NT2/D1 (cell line): ENCODE measurements at regions not wholly inside any gene's neighbourhood (a gene's known extent, or its start where the extent isn't known, plus 50 kb on each side); places are given as distances from the start of the nearest gene placed in this dataset.

ENCODE experiments used
- DNase-seq: peaks from one replicate; pipeline ENCODE4 v3.0.0-alpha.2; 2011; ENCODE audit warnings: low read depth, low spot score
- H3K27me3 ChIP-seq: 2 replicates; pipeline ENCODE4 v1.6.0; 2011; ENCODE audit warnings: mild to moderate bottlenecking; ENCODE audit not compliant: insufficient read length, insufficient read depth
- H3K36me3 ChIP-seq: 2 replicates; pipeline ENCODE4 v1.6.1; 2011; ENCODE audit warnings: mild to moderate bottlenecking, low read length, mixed read lengths; ENCODE audit not compliant: insufficient read depth, insufficient read length
- H3K4me1 ChIP-seq: 2 replicates; pipeline ENCODE4 v1.5.1; 2011; ENCODE audit not compliant: insufficient read depth, insufficient read length
- H3K4me3 ChIP-seq: 2 replicates; pipeline ENCODE4 v1.5.1; 2011; ENCODE audit warnings: low read depth; ENCODE audit not compliant: insufficient read length
- H3K9ac ChIP-seq: 2 replicates; pipeline ENCODE4 v1.6.0; 2011; ENCODE audit warnings: low read depth; ENCODE audit not compliant: insufficient read length
- H3K9me3 ChIP-seq: 2 replicates; pipeline ENCODE4 v1.5.1; 2011; ENCODE audit warnings: mild to moderate bottlenecking, low read length; ENCODE audit not compliant: insufficient read depth
- SUZ12 ChIP-seq: IDR thresholded peaks from 2 replicates; pipeline ENCODE4 v1.6.1; 2011; ENCODE audit not compliant: insufficient read length, insufficient read depth; ENCODE audit errors: extremely low read depth
- YY1 ChIP-seq: IDR thresholded peaks from 2 replicates; pipeline ENCODE4 v1.6.1; 2011; ENCODE audit not compliant: insufficient read length, insufficient read depth
- ZNF274 ChIP-seq: IDR thresholded peaks from 2 replicates; pipeline ENCODE4 v1.6.1; 2011; ENCODE audit warnings: mild to moderate bottlenecking, low read depth, low read length

GRCh38 chr15:93312891-93313486 is 224.0 kb upstream of the RGMA start:
- Histone ChIP-seq H3K27me3 (peaks cover 12% of the 10 kb centered on the region), H3K36me3 (no peaks in the 10 kb centered on the region), H3K9me3 (no peaks in the 10 kb centered on the region), H3K4me1 (peaks cover 2% of the 10 kb centered on the region), H3K4me3 (no peak overlapping the region), H3K9ac (no peak overlapping the region)
- no peak for DNase-seq
- TF ChIP-seq ZNF274 (no peak), SUZ12 (no peak), YY1 (no peak)

DNA sequence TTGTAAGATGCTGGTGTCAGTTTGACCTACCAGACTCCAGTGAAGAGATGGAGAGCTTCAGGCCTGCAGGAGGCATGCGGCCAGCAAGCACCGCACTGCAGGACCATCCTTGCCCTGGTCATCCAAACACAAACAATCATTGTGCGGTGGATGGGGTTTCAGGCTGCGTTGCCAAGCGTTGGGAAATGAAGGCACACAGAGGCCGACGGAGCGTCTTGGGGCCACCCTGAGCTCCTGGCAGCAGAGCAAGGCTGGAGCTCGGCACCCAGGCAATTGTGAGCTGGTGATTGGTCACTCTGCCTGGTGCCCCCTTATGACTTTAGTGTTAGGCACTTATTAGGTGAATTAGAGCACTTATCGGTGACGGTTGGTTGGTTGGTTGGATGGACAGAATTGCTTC is 222.6 kb upstream of the RGMA start:
- H3K4me1 ChIP-seq = peaks cover 2% of the 10 kb centered on the region
- peaks cover 6% of the 10 kb centered on the region for H3K27me3 ChIP-seq
- H3K9me3 ChIP-seq = no peaks in the 10 kb centered on the region
- H3K4me3 ChIP-seq = no peak overlapping the region
- TF ChIP-seq ZNF274 = no peak
- no peak for TF ChIP-seq SUZ12
- TF ChIP-seq YY1 = no peak
- no peak for DNase-seq
- H3K36me3 ChIP-seq = no peaks in the 10 kb centered on the region
- H3K9ac ChIP-seq = no peak overlapping the region

DNA sequence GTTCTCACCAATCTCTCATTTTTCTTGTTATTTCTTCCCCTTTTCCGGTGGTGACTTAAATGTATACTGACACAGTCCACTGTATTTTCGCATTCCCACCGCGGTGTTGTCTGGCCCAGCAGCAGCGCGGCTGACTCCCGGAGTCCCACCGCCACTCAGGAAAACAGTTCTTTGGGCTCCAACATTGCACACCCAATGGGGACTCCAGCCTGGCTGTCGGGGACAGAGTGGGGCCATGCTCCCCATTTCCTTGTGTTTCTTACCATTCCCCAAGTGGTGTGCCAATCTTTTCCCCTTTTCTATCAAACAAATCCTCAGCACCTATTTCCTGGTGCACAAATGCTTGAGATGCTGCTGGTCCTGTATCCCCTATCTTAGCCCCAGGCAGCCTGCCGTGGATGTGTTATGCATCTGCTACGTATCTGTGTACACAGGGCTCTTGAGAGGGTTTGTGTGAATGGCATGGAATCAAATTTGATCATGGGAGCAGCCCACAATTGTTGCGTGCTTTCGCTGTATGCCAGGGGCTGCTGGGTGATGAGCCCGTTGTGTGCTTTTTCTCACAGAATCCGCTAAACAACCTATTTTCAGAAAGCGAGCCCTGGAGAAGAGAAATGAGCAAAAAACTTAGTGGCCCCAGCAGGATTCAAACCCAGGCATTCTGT is 219.1 kb upstream of the RGMA start:
- Histone ChIP-seq H3K4me1 (peaks cover 2% of the 10 kb centered on the region), H3K9ac (no peak overlapping the region), H3K9me3 (no peaks in the 10 kb centered on the region), H3K4me3 (no peak overlapping the region), H3K36me3 (no peaks in the 10 kb centered on the region), H3K27me3 (peaks cover 2% of the 10 kb centered on the region)
- no peak for DNase-seq
- no peak for TF ChIP-seq YY1
- TF ChIP-seq SUZ12 = no peak
- no peak for TF ChIP-seq ZNF274

DNA sequence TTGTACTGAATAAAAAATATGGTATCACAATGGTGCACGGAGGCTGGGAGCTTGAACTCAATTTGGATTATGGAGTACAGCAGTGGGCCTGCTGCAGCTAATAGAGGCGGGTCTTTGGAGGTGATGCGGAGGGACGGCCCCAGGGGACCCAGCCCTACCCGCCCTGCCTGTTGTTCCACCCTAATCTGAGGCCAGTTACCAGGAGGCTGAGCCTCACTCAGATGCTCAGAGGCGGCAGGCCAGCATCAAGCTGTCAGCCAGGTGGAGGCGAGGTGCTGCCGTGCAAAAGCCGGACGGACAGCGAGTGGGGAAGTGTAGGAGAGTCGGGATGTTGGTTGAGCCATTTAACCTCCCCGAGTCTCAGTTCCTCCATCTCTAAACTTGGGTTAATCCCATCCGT is 218.5 kb upstream of the RGMA start:
- H3K4me3 ChIP-seq = no peak overlapping the region
- no peaks in the 10 kb centered on the region for H3K4me1 ChIP-seq
- H3K36me3 ChIP-seq = no peaks in the 10 kb centered on the region
- H3K27me3 ChIP-seq = peaks cover 2% of the 10 kb centered on the region
- no peak for DNase-seq
- no peak overlapping the region for H3K9ac ChIP-seq
- H3K9me3 ChIP-seq = no peaks in the 10 kb centered on the region
- no peak for TF ChIP-seq YY1
- no peak for TF ChIP-seq SUZ12
- no peak for TF ChIP-seq ZNF274

DNA sequence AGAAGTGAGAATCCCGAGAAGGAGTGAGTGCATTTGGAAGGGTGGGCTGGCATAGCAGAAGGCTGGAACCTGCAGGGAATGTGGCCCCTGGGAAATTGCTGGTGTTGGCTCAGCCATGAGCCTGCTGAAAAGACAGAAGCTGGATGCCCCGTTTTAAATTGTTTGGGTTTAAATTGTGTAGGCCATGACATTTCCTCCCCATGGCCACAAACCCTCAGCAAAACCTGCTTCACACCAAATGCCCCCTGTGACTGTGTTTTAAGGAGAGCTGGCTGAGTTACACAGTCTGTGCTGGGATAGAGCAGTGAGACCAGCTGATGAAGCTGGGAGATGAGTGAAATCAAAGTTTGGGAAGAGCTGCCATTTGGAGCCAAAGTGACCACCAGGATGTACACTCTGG is 216.3 kb upstream of the RGMA start:
- Histone ChIP-seq H3K27me3 (peaks cover 5% of the 10 kb centered on the region), H3K36me3 (no peaks in the 10 kb centered on the region), H3K4me1 (no peaks in the 10 kb centered on the region), H3K4me3 (no peak overlapping the region), H3K9ac (no peak overlapping the region), H3K9me3 (no peaks in the 10 kb centered on the region)
- TF ChIP-seq ZNF274 = no peak
- TF ChIP-seq SUZ12 = no peak
- DNase-seq = no peak

GRCh38 chr15:93302080-93302765 is 213.2 kb upstream of the RGMA start:
- Histone ChIP-seq H3K4me3 (no peak overlapping the region), H3K9me3 (no peaks in the 10 kb centered on the region), H3K4me1 (no peaks in the 10 kb centered on the region), H3K27me3 (peaks cover 5% of the 10 kb centered on the region), H3K9ac (no peak overlapping the region), H3K36me3 (no peaks in the 10 kb centered on the region)
- no peak for DNase-seq
- no peak for TF ChIP-seq SUZ12
- no peak for TF ChIP-seq YY1
- TF ChIP-seq ZNF274 = no peak

DNA sequence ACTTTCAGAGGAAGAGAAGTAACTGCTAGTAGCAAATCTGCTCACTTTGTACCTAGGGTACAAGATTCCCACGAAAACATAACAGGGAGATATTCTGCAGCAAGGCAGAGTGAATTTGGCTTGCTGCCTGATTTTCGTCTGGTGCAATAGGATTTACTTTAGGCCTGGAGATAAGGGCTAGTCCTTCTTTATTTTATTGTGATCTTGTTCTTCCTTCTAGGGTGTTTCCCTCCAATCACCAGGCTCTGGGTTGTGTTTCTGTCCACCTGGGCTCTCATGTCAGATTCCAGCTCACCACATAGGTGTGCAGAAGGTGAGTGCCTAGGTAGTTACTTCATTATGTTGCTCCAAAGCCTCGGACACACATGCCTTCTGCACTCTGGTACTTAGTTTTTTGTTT is 211.8 kb upstream of the RGMA start:
- Histone ChIP-seq H3K9me3 (no peaks in the 10 kb centered on the region), H3K9ac (no peak overlapping the region), H3K4me1 (no peaks in the 10 kb centered on the region), H3K36me3 (no peaks in the 10 kb centered on the region), H3K27me3 (peaks cover 3% of the 10 kb centered on the region), H3K4me3 (no peak overlapping the region)
- no peak for DNase-seq
- TF ChIP-seq YY1 (no peak), SUZ12 (no peak), ZNF274 (no peak)
